Activated CD4-positive, alpha-beta T cell treated with anti-CD3 and anti-CD28 coated beads for 24 hours (primary cell): ENCODE measurements at regions not wholly inside any gene's neighbourhood (a gene's known extent, or its start where the extent isn't known, plus 50 kb on each side); places are given as distances from the start of the nearest gene placed in this dataset.
"Not testable (repeated sequence)": the region's sequence is repeated elsewhere in the genome, so short reads cannot be mapped to it uniquely, and the experiment has no call there.

ENCODE experiments used
- DNase-seq, 2 donors: peaks; one replicate each; pipeline ENCODE4 v3.0.0-alpha.2; 2020; ENCODE audit warnings: low read depth in 2 of 2

GRCh38 chr9:86575825-86576525 is 221.8 kb upstream of the TUT7 start:
- no peak for DNase-seq

- DNase-seq, result no peak
Observed at GRCh38 chr9:86575137-86575536, 220.9 kb upstream of the TUT7 start.

GRCh38 chr9:86573886-86574285 is 219.7 kb upstream of the TUT7 start:
- no peak for DNase-seq

GRCh38 chr9:86572904-86573303 is 218.7 kb upstream of the TUT7 start:
- DNase-seq, result no peak

- not testable (repeated sequence) for DNase-seq
Observed at GRCh38 chr9:86565603-86566002, 211.4 kb upstream of the TUT7 start.

GRCh38 chr9:86563936-86564335 is 209.7 kb upstream of the TUT7 start:
- no peak for DNase-seq

GRCh38 chr9:86563350-86563749 is 209.1 kb upstream of the TUT7 start:
- no peak for DNase-seq

- no peak for DNase-seq
Observed at GRCh38 chr9:86562691-86563090, 208.5 kb upstream of the TUT7 start.

- no peak for DNase-seq
Observed at GRCh38 chr9:86557918-86558317, 203.7 kb upstream of the TUT7 start.

GRCh38 chr9:86557063-86557766 is 203.0 kb upstream of the TUT7 start:
- DNase-seq, result no peak

GRCh38 chr9:86555661-86556060 is 201.5 kb upstream of the TUT7 start:
- DNase-seq, result no peak

GRCh38 chr9:86550401-86550800 is 196.2 kb upstream of the TUT7 start:
- no peak for DNase-seq

- no peak for DNase-seq
Observed at GRCh38 chr9:86549920-86550319, 195.7 kb upstream of the TUT7 start.

- no peak for DNase-seq
Observed at GRCh38 chr9:86549401-86549811, 195.2 kb upstream of the TUT7 start.

GRCh38 chr9:86548220-86548619 is 194.0 kb upstream of the TUT7 start:
- DNase-seq, result no peak

GRCh38 chr9:86547571-86547970 is 193.4 kb upstream of the TUT7 start:
- DNase-seq, result no peak

- DNase-seq, result no peak
Observed at GRCh38 chr9:86546712-86547111, 192.5 kb upstream of the TUT7 start.

- DNase-seq, result no peak
Observed at GRCh38 chr9:86545090-86545489, 190.9 kb upstream of the TUT7 start.

- DNase-seq, result no peak
Observed at GRCh38 chr9:86541014-86541570, 186.9 kb upstream of the TUT7 start.

GRCh38 chr9:86535406-86535915 is 181.3 kb upstream of the TUT7 start:
- DNase-seq, result no peak

- no peak for DNase-seq
Observed at GRCh38 chr9:86534572-86535258, 180.5 kb upstream of the TUT7 start.

- no peak for DNase-seq
Observed at GRCh38 chr9:86531971-86532640, 177.9 kb upstream of the TUT7 start.
